Hepatocyte (in vitro differentiated cells): ENCODE measurements at regions not wholly inside any gene's neighbourhood (a gene's known extent, or its start where the extent isn't known, plus 50 kb on each side); places are given as distances from the start of the nearest gene placed in this dataset.

Source experiments
- EZH2 ChIP-seq: fragments of 200-600 bp; sonication (generic); IDR thresholded peaks from 2 replicates; pipeline ENCODE4 v1.6.1; 2016; ENCODE audit warnings: antibody characterized with exemption, mild to moderate bottlenecking, borderline replicate concordance
- EZH2phosphoT487 ChIP-seq: fragments of 200-600 bp; sonication (generic); IDR thresholded peaks from one replicate; pipeline ENCODE4 v1.6.1; 2018; ENCODE audit warnings: antibody characterized with exemption, mild to moderate bottlenecking, low read depth, moderate library complexity; ENCODE audit not compliant: unreplicated experiment, severe bottlenecking
- TF ChIP-seq, protein P1 (sequence below): fragments of 200-600 bp; sonication (generic); IDR thresholded peaks from 2 replicates; pipeline ENCODE4 v1.5.1; 2016; ENCODE audit warnings: antibody characterized with exemption, mild to moderate bottlenecking; ENCODE audit not compliant: poor library complexity

DNA sequence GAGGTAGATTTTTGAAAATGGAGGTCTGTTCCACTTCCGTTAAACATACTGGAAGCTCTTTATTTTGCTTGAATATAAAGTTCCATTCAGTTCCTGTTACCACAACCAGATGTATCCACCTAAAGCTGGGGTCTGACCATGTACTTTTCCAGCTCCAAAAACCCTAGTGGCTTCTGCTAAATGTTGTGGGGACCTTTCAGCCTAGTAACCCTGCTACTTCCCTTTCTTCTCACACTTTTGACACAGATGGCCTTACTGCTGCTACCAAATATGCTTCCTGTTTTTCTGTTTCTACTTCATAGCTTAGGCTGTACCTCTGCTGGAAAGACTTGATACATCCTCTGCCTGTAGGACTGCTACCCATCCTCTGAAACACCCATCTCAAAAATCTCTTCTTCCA lies 87.8 kb downstream of the COL6A6 start:
- TF ChIP-seq, protein P1, sequence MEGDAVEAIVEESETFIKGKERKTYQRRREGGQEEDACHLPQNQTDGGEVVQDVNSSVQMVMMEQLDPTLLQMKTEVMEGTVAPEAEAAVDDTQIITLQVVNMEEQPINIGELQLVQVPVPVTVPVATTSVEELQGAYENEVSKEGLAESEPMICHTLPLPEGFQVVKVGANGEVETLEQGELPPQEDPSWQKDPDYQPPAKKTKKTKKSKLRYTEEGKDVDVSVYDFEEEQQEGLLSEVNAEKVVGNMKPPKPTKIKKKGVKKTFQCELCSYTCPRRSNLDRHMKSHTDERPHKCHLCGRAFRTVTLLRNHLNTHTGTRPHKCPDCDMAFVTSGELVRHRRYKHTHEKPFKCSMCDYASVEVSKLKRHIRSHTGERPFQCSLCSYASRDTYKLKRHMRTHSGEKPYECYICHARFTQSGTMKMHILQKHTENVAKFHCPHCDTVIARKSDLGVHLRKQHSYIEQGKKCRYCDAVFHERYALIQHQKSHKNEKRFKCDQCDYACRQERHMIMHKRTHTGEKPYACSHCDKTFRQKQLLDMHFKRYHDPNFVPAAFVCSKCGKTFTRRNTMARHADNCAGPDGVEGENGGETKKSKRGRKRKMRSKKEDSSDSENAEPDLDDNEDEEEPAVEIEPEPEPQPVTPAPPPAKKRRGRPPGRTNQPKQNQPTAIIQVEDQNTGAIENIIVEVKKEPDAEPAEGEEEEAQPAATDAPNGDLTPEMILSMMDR = no peak
- no peak for TF ChIP-seq EZH2
- TF ChIP-seq EZH2phosphoT487 = no peak
